Sigmoid colon (tissue), 4 donors: ENCODE measurements at regions not wholly inside any gene's neighbourhood (a gene's known extent, or its start where the extent isn't known, plus 50 kb on each side); places are given as distances from the start of the nearest gene placed in this dataset.

Experiments used
- POLR2AphosphoS5 ChIP-seq, 4 donors: sonication (generic); formaldehyde crosslinking; IDR thresholded peaks; one replicate each; pipeline ENCODE4 v1.6.1; 2017; ENCODE audit warnings: antibody characterized with exemption in 4 of 4
- TF ChIP-seq, protein P1 (sequence below), 4 experiments: fragments of 450-650 bp in 3 of 4; fragments of 200-600 bp in 1 of 4; IDR thresholded peaks; one replicate each; pipeline ENCODE4 v1.5.1; 2016 to 2019; ENCODE audit warnings: antibody characterized with exemption in 4 of 4, mild to moderate bottlenecking in 3 of 4, moderate library complexity in 2 of 4

DNA sequence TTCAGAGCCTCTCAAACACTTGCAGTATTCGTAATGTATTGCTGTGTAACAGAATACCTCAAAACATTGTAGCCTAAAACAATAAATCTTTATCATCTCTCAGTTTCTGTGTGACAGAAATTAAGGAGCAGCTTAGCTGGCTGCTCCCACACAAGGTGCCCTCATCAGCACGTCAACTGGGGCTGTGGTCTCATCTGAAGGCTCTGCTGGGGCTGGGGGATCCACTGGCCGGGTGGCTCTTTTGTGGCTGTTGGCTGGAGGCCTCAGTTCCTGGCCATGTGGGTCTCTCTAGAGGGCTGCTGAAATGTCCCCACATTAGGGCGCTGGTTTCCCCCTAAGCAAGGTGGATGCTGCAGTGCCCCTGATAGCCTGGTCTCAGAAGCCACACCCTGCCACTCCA is 113.4 kb upstream of the CIBAR2 start:
- TF ChIP-seq, protein P1, sequence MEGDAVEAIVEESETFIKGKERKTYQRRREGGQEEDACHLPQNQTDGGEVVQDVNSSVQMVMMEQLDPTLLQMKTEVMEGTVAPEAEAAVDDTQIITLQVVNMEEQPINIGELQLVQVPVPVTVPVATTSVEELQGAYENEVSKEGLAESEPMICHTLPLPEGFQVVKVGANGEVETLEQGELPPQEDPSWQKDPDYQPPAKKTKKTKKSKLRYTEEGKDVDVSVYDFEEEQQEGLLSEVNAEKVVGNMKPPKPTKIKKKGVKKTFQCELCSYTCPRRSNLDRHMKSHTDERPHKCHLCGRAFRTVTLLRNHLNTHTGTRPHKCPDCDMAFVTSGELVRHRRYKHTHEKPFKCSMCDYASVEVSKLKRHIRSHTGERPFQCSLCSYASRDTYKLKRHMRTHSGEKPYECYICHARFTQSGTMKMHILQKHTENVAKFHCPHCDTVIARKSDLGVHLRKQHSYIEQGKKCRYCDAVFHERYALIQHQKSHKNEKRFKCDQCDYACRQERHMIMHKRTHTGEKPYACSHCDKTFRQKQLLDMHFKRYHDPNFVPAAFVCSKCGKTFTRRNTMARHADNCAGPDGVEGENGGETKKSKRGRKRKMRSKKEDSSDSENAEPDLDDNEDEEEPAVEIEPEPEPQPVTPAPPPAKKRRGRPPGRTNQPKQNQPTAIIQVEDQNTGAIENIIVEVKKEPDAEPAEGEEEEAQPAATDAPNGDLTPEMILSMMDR (IDR thresholded peaks at IDR 0.05): no peak
- TF ChIP-seq POLR2AphosphoS5 (IDR thresholded peaks at IDR 0.05): no peak
